Smooth muscle cell (in vitro differentiated cells): ENCODE measurements at regions not wholly inside any gene's neighbourhood (a gene's known extent, or its start where the extent isn't known, plus 50 kb on each side); places are given as distances from the start of the nearest gene placed in this dataset.

Source experiments
- DNase-seq: peaks from one replicate; lab custom pipeline; 2025; ENCODE audit not compliant: unreplicated experiment; lab: John Stamatoyannopoulos, UW
- H2AFZ ChIP-seq: fragments of 200-600 bp; sonication (generic); 2 replicates; pipeline ENCODE4 v1.6.0; 2016; ENCODE audit warnings: antibody characterized with exemption, low read depth, mild to moderate bottlenecking
- H3F3A ChIP-seq: fragments of 200-600 bp; sonication (generic); 2 replicates; pipeline ENCODE4 v1.6.0; 2017; ENCODE audit warnings: antibody characterized with exemption, low read depth
- H3K27ac ChIP-seq: fragments of 200-600 bp; sonication (generic); 2 replicates; pipeline ENCODE4 v1.5.1; 2016; ENCODE audit warnings: low read depth, mild to moderate bottlenecking
- H3K27me3 ChIP-seq: fragments of 200-600 bp; sonication (generic); 2 replicates; pipeline ENCODE4 v1.6.1; 2016; ENCODE audit warnings: low read depth, mild to moderate bottlenecking
- H3K36me3 ChIP-seq: fragments of 200-600 bp; sonication (generic); 2 replicates; pipeline ENCODE4 v1.5.1; 2016; ENCODE audit warnings: low read depth
- H3K4me1 ChIP-seq: fragments of 200-600 bp; sonication (generic); 2 replicates; pipeline ENCODE4 v1.5.1; 2016; ENCODE audit warnings: low read depth
- H3K4me2 ChIP-seq: fragments of 200-600 bp; sonication (generic); 2 replicates; pipeline ENCODE4 v1.6.0; 2016; ENCODE audit warnings: mild to moderate bottlenecking
- H3K4me3 ChIP-seq: fragments of 200-600 bp; sonication (generic); 2 replicates; pipeline ENCODE4 v1.5.1; 2016; ENCODE audit warnings: mild to moderate bottlenecking
- H3K79me2 ChIP-seq: fragments of 200-600 bp; sonication (generic); 2 replicates; pipeline ENCODE4 v1.6.0; 2016; ENCODE audit warnings: low read depth, mild to moderate bottlenecking
- H3K9ac ChIP-seq: fragments of 200-600 bp; sonication (generic); 2 replicates; pipeline ENCODE4 v1.6.0; 2016; ENCODE audit warnings: low read depth
- H3K9me3 ChIP-seq: fragments of 200-600 bp; sonication (generic); replicated peaks from 2 replicates; pipeline ENCODE4 v1.5.1; 2016; ENCODE audit warnings: low read depth
- H4K20me1 ChIP-seq: fragments of 200-600 bp; sonication (generic); 2 replicates; pipeline ENCODE4 v1.6.0; 2016; ENCODE audit warnings: low read depth
- CTCF ChIP-seq: fragments of 200-600 bp; sonication (generic); IDR thresholded peaks from 2 replicates; pipeline ENCODE4 v1.5.1; 2017; ENCODE audit warnings: borderline replicate concordance, mild to moderate bottlenecking, antibody characterized with exemption; ENCODE audit not compliant: insufficient read depth, poor library complexity, severe bottlenecking
- WGBS: methylation state at CpG from one replicate; pipeline ENCODE4 v1.1.7; 2016; ENCODE audit warnings: low lambda C conversion rate; 5-methylcytosine and 5-hydroxymethylcytosine counted together

- no peak for TF ChIP-seq CTCF
- Histone ChIP-seq H2AFZ (no peak overlapping the region), H3K36me3 (no peaks in the 10 kb centered on the region), H3K27me3 (no peaks in the 10 kb centered on the region), H3K79me2 (no peaks in the 10 kb centered on the region), H3K9ac (no peak overlapping the region), H3K9me3 (no peaks in the 10 kb centered on the region), H3K27ac (no peak overlapping the region), H3K4me2 (no peak overlapping the region), H4K20me1 (no peaks in the 10 kb centered on the region), H3F3A (no peaks in the 10 kb centered on the region), H3K4me1 (peaks cover 12% of the 10 kb centered on the region), H3K4me3 (no peak overlapping the region)
- DNase-seq = no peak
- WGBS = 64% methylated on average over 3 of the region's 3 CpGs
Measured at GRCh38 chr9:108666240-108666784, 189.5 kb downstream of the ACTL7B start.

GRCh38 chr9:108665521-108666239 lies 190.1 kb downstream of the ACTL7B start:
- H4K20me1 ChIP-seq = no peaks in the 10 kb centered on the region
- H3K9ac ChIP-seq = no peak overlapping the region
- 97% methylated on average over 4 of the region's 4 CpGs for WGBS
- H3K27me3 ChIP-seq = no peaks in the 10 kb centered on the region
- H3F3A ChIP-seq = no peaks in the 10 kb centered on the region
- peaks cover 12% of the 10 kb centered on the region for H3K4me1 ChIP-seq
- H3K4me3 ChIP-seq = no peak overlapping the region
- H3K9me3 ChIP-seq = no peaks in the 10 kb centered on the region
- no peak for TF ChIP-seq CTCF
- no peaks in the 10 kb centered on the region for H3K79me2 ChIP-seq
- no peak overlapping the region for H2AFZ ChIP-seq
- H3K4me2 ChIP-seq = no peak overlapping the region
- no peak overlapping the region for H3K27ac ChIP-seq
- no peak for DNase-seq
- H3K36me3 ChIP-seq = no peaks in the 10 kb centered on the region

- Histone ChIP-seq H3K9ac (no peak overlapping the region), H3F3A (no peaks in the 10 kb centered on the region), H3K36me3 (no peaks in the 10 kb centered on the region), H3K27ac (no peak overlapping the region), H4K20me1 (no peaks in the 10 kb centered on the region), H3K4me3 (no peak overlapping the region), H3K4me1 (peaks cover 12% of the 10 kb centered on the region), H3K4me2 (peak overlapping the region; percentile 42), H2AFZ (no peak overlapping the region), H3K27me3 (no peaks in the 10 kb centered on the region), H3K79me2 (no peaks in the 10 kb centered on the region), H3K9me3 (no peaks in the 10 kb centered on the region)
- no peak for DNase-seq
- no peak for TF ChIP-seq CTCF
- WGBS = 42% methylated on average over 5 of the region's 5 CpGs
Measured at GRCh38 chr9:108664309-108665255, 191.2 kb downstream of the ACTL7B start.
